PFSK-1 (cell line): ENCODE measurements at regions not wholly inside any gene's neighbourhood (a gene's known extent, or its start where the extent isn't known, plus 50 kb on each side); places are given as distances from the start of the nearest gene placed in this dataset.

Experiments
- FOXP2 ChIP-seq: optimal IDR thresholded peaks from 2 replicates; pipeline ENCODE3; 2011; ENCODE audit warnings: borderline replicate concordance, control low read depth, inconsistent platforms; ENCODE audit not compliant: insufficient read depth; ENCODE audit errors: extremely low read length, extremely low read depth
- POLR2AphosphoS5 ChIP-seq: IDR thresholded peaks from 2 replicates; pipeline ENCODE4 v1.6.1; 2012; ENCODE audit warnings: low read depth, mild to moderate bottlenecking, control low read depth, low read length, moderate library complexity
- REST ChIP-seq, 2 experiments: IDR thresholded peaks; 2 replicates each; pipeline versions ENCODE4 v1.6.1 to v1.8.0; 2011 to 2012; ENCODE audit warnings: low read depth in 2 of 2, low read length in 2 of 2, control low read depth in 1 of 2, inconsistent platforms in 1 of 2, mild to moderate bottlenecking in 1 of 2, moderate library complexity in 1 of 2; ENCODE audit not compliant: insufficient read depth in 1 of 2
- SIN3A ChIP-seq: IDR thresholded peaks from 2 replicates; pipeline ENCODE4 v1.6.1; 2012; ENCODE audit warnings: mild to moderate bottlenecking, low read length, moderate library complexity, borderline replicate concordance; ENCODE audit not compliant: insufficient read depth
- TAF1 ChIP-seq: IDR thresholded peaks from 2 replicates; pipeline ENCODE4 v1.6.1; 2012; ENCODE audit warnings: low read length, control low read depth, borderline replicate concordance; ENCODE audit not compliant: insufficient read depth

GRCh38 chr12:105814283-105814682 lies 324.5 kb downstream of the NUAK1 start:
- no peak for TF ChIP-seq REST (IDR thresholded peaks at IDR 0.05; ENCODE audit: insufficient read depth in 1 of 2, low read depth in 2 of 2, low read length in 2 of 2)
- TF ChIP-seq SIN3A = no peak
- TF ChIP-seq POLR2AphosphoS5 = no peak
- no peak for TF ChIP-seq TAF1
- no peak for TF ChIP-seq FOXP2
